ENCODE measurements at regions not wholly inside any gene's neighbourhood (a gene's known extent, or its start where the extent isn't known, plus 50 kb on each side); places are given as distances from the start of the nearest gene placed in this dataset.

DNA sequence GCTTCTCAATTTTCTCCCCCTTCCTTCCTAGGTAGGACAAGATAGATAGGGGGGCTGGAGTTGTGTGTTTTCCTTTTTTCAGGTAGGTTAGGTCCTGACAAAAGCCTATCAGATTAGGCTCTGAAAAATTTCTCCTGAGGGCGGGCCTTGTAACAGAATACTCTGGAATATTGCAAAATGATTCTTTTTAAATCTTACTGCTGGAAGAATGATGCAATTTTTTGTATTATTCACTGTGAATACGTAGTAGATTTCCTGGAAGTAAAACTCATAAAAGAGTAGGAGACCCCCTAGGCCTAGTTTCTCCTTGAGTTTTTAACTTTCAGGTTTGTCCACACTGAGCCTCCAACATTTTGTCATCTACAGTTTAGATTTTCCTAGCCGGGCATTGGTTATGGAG, 1701.8 kb downstream of the EFNA5 start:
- TF ChIP-seq, protein P1, sequence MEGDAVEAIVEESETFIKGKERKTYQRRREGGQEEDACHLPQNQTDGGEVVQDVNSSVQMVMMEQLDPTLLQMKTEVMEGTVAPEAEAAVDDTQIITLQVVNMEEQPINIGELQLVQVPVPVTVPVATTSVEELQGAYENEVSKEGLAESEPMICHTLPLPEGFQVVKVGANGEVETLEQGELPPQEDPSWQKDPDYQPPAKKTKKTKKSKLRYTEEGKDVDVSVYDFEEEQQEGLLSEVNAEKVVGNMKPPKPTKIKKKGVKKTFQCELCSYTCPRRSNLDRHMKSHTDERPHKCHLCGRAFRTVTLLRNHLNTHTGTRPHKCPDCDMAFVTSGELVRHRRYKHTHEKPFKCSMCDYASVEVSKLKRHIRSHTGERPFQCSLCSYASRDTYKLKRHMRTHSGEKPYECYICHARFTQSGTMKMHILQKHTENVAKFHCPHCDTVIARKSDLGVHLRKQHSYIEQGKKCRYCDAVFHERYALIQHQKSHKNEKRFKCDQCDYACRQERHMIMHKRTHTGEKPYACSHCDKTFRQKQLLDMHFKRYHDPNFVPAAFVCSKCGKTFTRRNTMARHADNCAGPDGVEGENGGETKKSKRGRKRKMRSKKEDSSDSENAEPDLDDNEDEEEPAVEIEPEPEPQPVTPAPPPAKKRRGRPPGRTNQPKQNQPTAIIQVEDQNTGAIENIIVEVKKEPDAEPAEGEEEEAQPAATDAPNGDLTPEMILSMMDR (IDR thresholded peaks at IDR 0.05; ENCODE audit: insufficient read depth, low read depth, low read length) = no peak
- TF ChIP-seq EZH2 (IDR thresholded peaks at IDR 0.05; ENCODE audit: insufficient read depth, low read length) = no peak

Data from astrocyte (in vitro differentiated cells and primary cell).